Vagina (tissue), 2 donors: ENCODE measurements at regions not wholly inside any gene's neighbourhood (a gene's known extent, or its start where the extent isn't known, plus 50 kb on each side); places are given as distances from the start of the nearest gene placed in this dataset.

Experiments
- DNase-seq, 2 donors: peaks; one replicate each; pipeline ENCODE4 v3.0.0-alpha.2; 2017; ENCODE audit errors: extremely low spot score in 2 of 2
- H3K27ac ChIP-seq: fragments of 200-600 bp; sonication (generic); one replicate; pipeline ENCODE4 v1.5.1; 2019
- H3K27me3 ChIP-seq: fragments of 200-600 bp; sonication (generic); one replicate; pipeline ENCODE4 v1.5.1; 2019
- H3K36me3 ChIP-seq, 2 donors: fragments of 200-600 bp; sonication (generic); one replicate each; pipeline ENCODE4 v1.5.1; 2017 to 2019
- H3K4me1 ChIP-seq: fragments of 200-600 bp; sonication (generic); one replicate; pipeline ENCODE4 v1.5.1; 2019
- H3K4me3 ChIP-seq, 2 donors: fragments of 200-600 bp; sonication (generic); 1 replicate in 1 of 2; 2 replicates in 1 of 2; pipeline ENCODE4 v1.5.1; 2016 to 2019
- H3K9me3 ChIP-seq: fragments of 200-600 bp; sonication (generic); one replicate; pipeline ENCODE4 v1.5.1; 2019
- CTCF ChIP-seq, 3 experiments: fragments of 450-650 bp in 2 of 3; fragments of 200-600 bp in 1 of 3; sonication (generic) in 1 of 3; IDR thresholded peaks; one replicate each; pipeline ENCODE4 v1.5.1; 2017 to 2019; ENCODE audit warnings: antibody characterized with exemption in 3 of 3, mild to moderate bottlenecking in 2 of 3, moderate library complexity in 2 of 3
- POLR2A ChIP-seq, 2 donors: fragments of 450-650 bp; IDR thresholded peaks; one replicate each; pipeline ENCODE4 v1.6.1; 2017; ENCODE audit warnings: antibody characterized with exemption in 2 of 2, mild to moderate bottlenecking in 2 of 2, moderate library complexity in 2 of 2
- POLR2AphosphoS5 ChIP-seq, 2 donors: sonication (generic); formaldehyde crosslinking; IDR thresholded peaks; one replicate each; pipeline ENCODE4 v1.9.0; 2017; ENCODE audit warnings: antibody characterized with exemption in 2 of 2, mild to moderate bottlenecking in 2 of 2, low read depth in 1 of 2; ENCODE audit not compliant: insufficient read depth in 1 of 2
- intact Hi-C: fragments of 100-400 bp; cut with DNase I; formaldehyde crosslinking; loops from one replicate; pipeline ENCODE4 v1.15.1; 2023

- Histone ChIP-seq H3K9me3 (no peaks in the 10 kb centered on the region), H3K4me1 (no peaks in the 10 kb centered on the region), H3K27me3 (no peaks in the 10 kb centered on the region), H3K36me3 (no peaks in the 10 kb centered on the region), H3K27ac (no peak overlapping the region), H3K4me3 (no peak overlapping the region)
- intact Hi-C loops = no loop called here
- DNase-seq = no peak
- TF ChIP-seq CTCF (IDR thresholded peaks at IDR 0.05) = no peak
- no peak for TF ChIP-seq POLR2AphosphoS5 (IDR thresholded peaks at IDR 0.05; ENCODE audit: insufficient read depth in 1 of 2, low read depth in 1 of 2)
- TF ChIP-seq POLR2A (IDR thresholded peaks at IDR 0.05) = no peak
Observed at GRCh38 chr6:115854866-115855665, 205.6 kb downstream of the FRK start.

- Histone ChIP-seq H3K9me3 (no peaks in the 10 kb centered on the region), H3K4me3 (no peak overlapping the region), H3K4me1 (no peaks in the 10 kb centered on the region), H3K27me3 (no peaks in the 10 kb centered on the region), H3K27ac (no peak overlapping the region), H3K36me3 (no peaks in the 10 kb centered on the region)
- TF ChIP-seq CTCF (IDR thresholded peaks at IDR 0.05) (no peak), POLR2AphosphoS5 (IDR thresholded peaks at IDR 0.05; ENCODE audit: insufficient read depth in 1 of 2, low read depth in 1 of 2) (no peak), POLR2A (IDR thresholded peaks at IDR 0.05) (no peak)
- intact Hi-C loops = no loop called here
- DNase-seq = no peak
Observed at GRCh38 chr6:115847671-115848070, 213.0 kb downstream of the FRK start.

- intact Hi-C loops = no loop called here
- TF ChIP-seq POLR2AphosphoS5 (IDR thresholded peaks at IDR 0.05; ENCODE audit: insufficient read depth in 1 of 2, low read depth in 1 of 2) (no peak), CTCF (IDR thresholded peaks at IDR 0.05) (no peak), POLR2A (IDR thresholded peaks at IDR 0.05) (no peak)
Observed at GRCh38 chr6:115843945-115844344, 216.7 kb downstream of the FRK start.

GRCh38 chr6:115842338-115842737, 218.4 kb downstream of the FRK start:
- intact Hi-C loops = no loop called here
- TF ChIP-seq POLR2A (IDR thresholded peaks at IDR 0.05) = no peak

More at GRCh38 chr6:115843945-115844344, 216.7 kb downstream of the FRK start:
- H3K27me3 ChIP-seq = no peaks in the 10 kb centered on the region
- H3K9me3 ChIP-seq = no peaks in the 10 kb centered on the region
- no peak for DNase-seq
- H3K4me1 ChIP-seq = no peaks in the 10 kb centered on the region
- H3K4me3 ChIP-seq = no peak overlapping the region
- no peaks in the 10 kb centered on the region for H3K36me3 ChIP-seq
- H3K27ac ChIP-seq = no peak overlapping the region

GRCh38 chr6:115839583-115840181, 221.0 kb downstream of the FRK start:
- Histone ChIP-seq H3K9me3 (no peaks in the 10 kb centered on the region), H3K27ac (no peak overlapping the region), H3K27me3 (no peaks in the 10 kb centered on the region), H3K36me3 (no peaks in the 10 kb centered on the region), H3K4me3 (no peak overlapping the region), H3K4me1 (no peaks in the 10 kb centered on the region)
- no peak for DNase-seq
- TF ChIP-seq POLR2AphosphoS5 (IDR thresholded peaks at IDR 0.05; ENCODE audit: insufficient read depth in 1 of 2, low read depth in 1 of 2) (no peak), POLR2A (IDR thresholded peaks at IDR 0.05) (no peak), CTCF (IDR thresholded peaks at IDR 0.05) (no peak)
- intact Hi-C loops = no loop called here

More at GRCh38 chr6:115842338-115842737, 218.4 kb downstream of the FRK start:
- Histone ChIP-seq H3K4me3 (no peak overlapping the region), H3K9me3 (no peaks in the 10 kb centered on the region), H3K27me3 (no peaks in the 10 kb centered on the region), H3K36me3 (no peaks in the 10 kb centered on the region), H3K4me1 (no peaks in the 10 kb centered on the region), H3K27ac (no peak overlapping the region)
- no peak for DNase-seq
